ENCODE measurements at regions not wholly inside any gene's neighbourhood (a gene's known extent, or its start where the extent isn't known, plus 50 kb on each side); places are given as distances from the start of the nearest gene placed in this dataset.
"Not testable (repeated sequence)": the region's sequence is repeated elsewhere in the genome, so short reads cannot be mapped to it uniquely, and the experiment has no call there.

GRCh38 chr9:41075671-41076070 is 52.8 kb downstream of the FOXD4L6 start:
- DNase-seq (ENCODE audit: low spot score); H3K9me3 ChIP-seq (ENCODE audit: low read depth, low read length, poor library complexity, severe bottlenecking); H3K4me1 ChIP-seq (ENCODE audit: insufficient read depth, low read length, poor library complexity, severe bottlenecking); H3K36me3 ChIP-seq (ENCODE audit: insufficient read depth, low read length, poor library complexity, severe bottlenecking); POLR2A ChIA-PET (ENCODE audit: low non-redundant PET); H3K27me3 ChIP-seq (replicated peaks; ENCODE audit: insufficient read depth, low read depth, low read length, poor library complexity); H3K4me3 ChIP-seq (ENCODE audit: low read depth, low read length, poor library complexity, severe bottlenecking); intact Hi-C loops (cut with micrococcal nuclease; ENCODE audit: unreplicated experiment); H3K27ac ChIP-seq (ENCODE audit: low read depth, low read length, poor library complexity, severe bottlenecking); CTCF ChIA-PET; BruUV-seq (replicated peaks): not testable (repeated sequence)

DNA sequence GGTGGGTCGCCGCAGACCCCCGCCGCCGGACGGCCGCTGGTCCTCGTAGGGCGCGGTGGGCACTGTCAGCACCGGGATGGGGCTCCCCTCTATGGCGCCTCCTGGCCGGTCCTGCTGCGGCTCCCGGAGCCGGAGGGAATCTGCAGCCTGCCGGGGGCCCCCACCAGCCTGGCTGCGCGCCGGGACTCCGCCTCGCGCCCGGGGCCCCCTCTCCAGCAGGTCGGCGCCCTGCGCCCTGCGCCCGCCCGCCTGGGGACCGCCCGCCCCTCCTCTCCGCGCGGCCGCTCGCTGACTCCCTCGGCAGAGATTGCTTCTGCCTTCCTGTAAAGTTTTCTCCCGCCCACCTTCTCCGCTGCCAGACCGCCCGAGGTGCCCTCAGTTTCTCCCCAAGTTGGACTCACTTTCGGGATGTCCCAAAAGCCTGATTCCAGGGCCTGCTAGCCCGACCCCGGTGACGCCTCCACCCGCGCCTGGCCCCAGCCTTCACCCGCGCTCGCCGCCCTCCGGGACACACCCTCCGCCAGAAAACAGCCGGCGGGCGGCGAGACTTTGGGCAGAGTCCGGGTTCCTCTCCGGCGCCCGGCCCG is 54.0 kb downstream of the FOXD4L6 start:
- peak; percentile 0 for DNase-seq (ENCODE audit: low spot score)
- POLR2A ChIA-PET (ENCODE audit: low non-redundant PET); BruUV-seq (replicated peaks); H3K27ac ChIP-seq (ENCODE audit: low read depth, low read length, poor library complexity, severe bottlenecking); H3K9me3 ChIP-seq (ENCODE audit: low read depth, low read length, poor library complexity, severe bottlenecking); H3K4me1 ChIP-seq (ENCODE audit: insufficient read depth, low read length, poor library complexity, severe bottlenecking); H3K36me3 ChIP-seq (ENCODE audit: insufficient read depth, low read length, poor library complexity, severe bottlenecking); CTCF ChIA-PET; intact Hi-C loops (cut with micrococcal nuclease; ENCODE audit: unreplicated experiment); H3K27me3 ChIP-seq (replicated peaks; ENCODE audit: insufficient read depth, low read depth, low read length, poor library complexity): not testable (repeated sequence)
- peak overlapping the region; percentile 47 for H3K4me3 ChIP-seq (ENCODE audit: low read depth, low read length, poor library complexity, severe bottlenecking)

GRCh38 chr9:41073471-41074243 is 54.8 kb downstream of the FOXD4L6 start:
- intact Hi-C loops (cut with micrococcal nuclease; ENCODE audit: unreplicated experiment); H3K4me1 ChIP-seq (ENCODE audit: insufficient read depth, low read length, poor library complexity, severe bottlenecking); H3K27ac ChIP-seq (ENCODE audit: low read depth, low read length, poor library complexity, severe bottlenecking); POLR2A ChIA-PET (ENCODE audit: low non-redundant PET); H3K27me3 ChIP-seq (replicated peaks; ENCODE audit: insufficient read depth, low read depth, low read length, poor library complexity); CTCF ChIA-PET; BruUV-seq (replicated peaks); DNase-seq (ENCODE audit: low spot score); H3K9me3 ChIP-seq (ENCODE audit: low read depth, low read length, poor library complexity, severe bottlenecking); H3K36me3 ChIP-seq (ENCODE audit: insufficient read depth, low read length, poor library complexity, severe bottlenecking): not testable (repeated sequence)
- H3K4me3 ChIP-seq (ENCODE audit: low read depth, low read length, poor library complexity, severe bottlenecking), result peak overlapping the region; percentile 47

DNA sequence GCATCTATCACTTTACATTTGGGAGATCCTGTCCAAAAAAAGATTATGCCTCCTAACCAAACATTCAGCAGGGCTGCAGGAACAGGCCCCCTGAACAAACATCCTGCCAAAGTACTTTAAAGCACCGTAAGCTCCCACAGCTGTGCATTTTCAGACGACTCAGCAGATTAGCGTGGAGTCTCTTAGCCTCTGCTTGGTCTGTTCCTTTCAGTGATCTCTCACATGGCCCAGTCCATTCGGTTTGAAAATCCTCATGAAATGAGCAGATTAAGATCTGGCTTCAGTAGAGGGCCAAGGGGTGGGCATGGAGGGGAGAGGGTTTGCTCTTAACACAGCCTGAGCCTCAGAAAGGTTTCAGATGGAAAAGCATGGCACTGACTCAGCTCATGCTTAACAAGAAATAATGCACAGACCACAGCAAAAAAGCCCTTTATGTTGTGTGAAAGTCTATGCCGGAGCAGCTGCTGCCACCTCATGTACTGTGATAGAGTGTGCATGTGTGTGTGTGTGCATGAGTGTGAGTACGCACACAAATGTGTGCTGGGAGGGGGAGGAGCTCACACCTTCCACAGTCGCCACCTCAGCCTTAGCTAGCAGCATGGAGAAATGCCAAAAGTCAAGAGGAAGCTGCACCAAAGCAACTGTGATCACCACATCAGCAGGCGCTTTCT is 64.2 kb downstream of the FOXD4L6 start:
- BruUV-seq (replicated peaks); CTCF ChIA-PET; H3K4me1 ChIP-seq (ENCODE audit: insufficient read depth, low read length, poor library complexity, severe bottlenecking); POLR2A ChIA-PET (ENCODE audit: low non-redundant PET); DNase-seq (ENCODE audit: low spot score); H3K4me3 ChIP-seq (ENCODE audit: low read depth, low read length, poor library complexity, severe bottlenecking); H3K9me3 ChIP-seq (ENCODE audit: low read depth, low read length, poor library complexity, severe bottlenecking); H3K27ac ChIP-seq (ENCODE audit: low read depth, low read length, poor library complexity, severe bottlenecking); intact Hi-C loops (cut with micrococcal nuclease; ENCODE audit: unreplicated experiment); H3K36me3 ChIP-seq (ENCODE audit: insufficient read depth, low read length, poor library complexity, severe bottlenecking); H3K27me3 ChIP-seq (replicated peaks; ENCODE audit: insufficient read depth, low read depth, low read length, poor library complexity): not testable (repeated sequence)

- POLR2A ChIA-PET (ENCODE audit: low non-redundant PET); H3K36me3 ChIP-seq (ENCODE audit: insufficient read depth, low read length, poor library complexity, severe bottlenecking); H3K27me3 ChIP-seq (replicated peaks; ENCODE audit: insufficient read depth, low read depth, low read length, poor library complexity); H3K4me1 ChIP-seq (ENCODE audit: insufficient read depth, low read length, poor library complexity, severe bottlenecking); DNase-seq (ENCODE audit: low spot score); CTCF ChIA-PET; BruUV-seq (replicated peaks); H3K27ac ChIP-seq (ENCODE audit: low read depth, low read length, poor library complexity, severe bottlenecking); H3K4me3 ChIP-seq (ENCODE audit: low read depth, low read length, poor library complexity, severe bottlenecking); intact Hi-C loops (cut with micrococcal nuclease; ENCODE audit: unreplicated experiment); H3K9me3 ChIP-seq (ENCODE audit: low read depth, low read length, poor library complexity, severe bottlenecking): not testable (repeated sequence)
These were observed 65.2 kb downstream of the FOXD4L6 start for GRCh38 chr9:41063243-41063642.

DNA sequence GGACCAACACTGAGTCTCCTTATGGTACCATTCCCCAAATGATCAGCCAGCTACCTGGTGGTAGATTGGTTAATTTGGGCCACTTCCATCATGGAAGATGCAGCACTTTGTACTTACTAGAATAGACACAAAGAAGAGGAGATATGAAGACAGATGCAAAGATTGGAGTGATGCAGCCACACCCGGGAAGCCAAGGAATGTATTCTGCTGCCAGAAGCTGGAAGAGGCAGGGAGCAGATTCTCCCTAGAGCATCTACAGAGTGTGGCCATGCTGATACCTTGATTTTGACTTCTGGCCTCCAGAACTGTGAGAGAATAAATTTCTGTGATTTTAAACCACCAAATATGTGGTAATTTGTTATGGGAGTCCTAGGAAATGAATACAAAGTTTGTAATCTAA is 68.9 kb downstream of the FOXD4L6 start:
- H3K27ac ChIP-seq (ENCODE audit: low read depth, low read length, poor library complexity, severe bottlenecking); H3K4me1 ChIP-seq (ENCODE audit: insufficient read depth, low read length, poor library complexity, severe bottlenecking); BruUV-seq (replicated peaks); POLR2A ChIA-PET (ENCODE audit: low non-redundant PET); DNase-seq (ENCODE audit: low spot score); H3K4me3 ChIP-seq (ENCODE audit: low read depth, low read length, poor library complexity, severe bottlenecking); CTCF ChIA-PET; H3K36me3 ChIP-seq (ENCODE audit: insufficient read depth, low read length, poor library complexity, severe bottlenecking); H3K27me3 ChIP-seq (replicated peaks; ENCODE audit: insufficient read depth, low read depth, low read length, poor library complexity); intact Hi-C loops (cut with micrococcal nuclease; ENCODE audit: unreplicated experiment); H3K9me3 ChIP-seq (ENCODE audit: low read depth, low read length, poor library complexity, severe bottlenecking): not testable (repeated sequence)

- H3K9me3 ChIP-seq (ENCODE audit: low read depth, low read length, poor library complexity, severe bottlenecking); H3K4me1 ChIP-seq (ENCODE audit: insufficient read depth, low read length, poor library complexity, severe bottlenecking); intact Hi-C loops (cut with micrococcal nuclease; ENCODE audit: unreplicated experiment); DNase-seq (ENCODE audit: low spot score); POLR2A ChIA-PET (ENCODE audit: low non-redundant PET); H3K27me3 ChIP-seq (replicated peaks; ENCODE audit: insufficient read depth, low read depth, low read length, poor library complexity); H3K4me3 ChIP-seq (ENCODE audit: low read depth, low read length, poor library complexity, severe bottlenecking); H3K27ac ChIP-seq (ENCODE audit: low read depth, low read length, poor library complexity, severe bottlenecking); BruUV-seq (replicated peaks); CTCF ChIA-PET; H3K36me3 ChIP-seq (ENCODE audit: insufficient read depth, low read length, poor library complexity, severe bottlenecking): not testable (repeated sequence)
These were observed 74.7 kb downstream of the FOXD4L6 start for GRCh38 chr9:41053666-41054363.

Data from A673 (cell line).